HepG2 (cell line): ENCODE measurements at regions not wholly inside any gene's neighbourhood (a gene's known extent, or its start where the extent isn't known, plus 50 kb on each side); places are given as distances from the start of the nearest gene placed in this dataset.

Source experiments
- ARID5B ChIP-seq: IDR thresholded peaks from 2 replicates; pipeline ENCODE4 v1.4.0; 2020; ENCODE audit warnings: mild to moderate bottlenecking, missing genetic modification reagents
- ELF4 ChIP-seq: sonication (generic); formaldehyde crosslinking; IDR thresholded peaks from 2 replicates; pipeline ENCODE4 v1.5.0; 2020; ENCODE audit warnings: missing genetic modification reagents, mild to moderate bottlenecking, moderate library complexity, borderline replicate concordance
- HNRNPH1 ChIP-seq: fragments of 200-400 bp; formaldehyde crosslinking; optimal IDR thresholded peaks from 2 replicates; pipeline ENCODE3; 2017; ENCODE audit warnings: mild to moderate bottlenecking, low read depth, low read length
- HNRNPL ChIP-seq: fragments of 200-400 bp; formaldehyde crosslinking; IDR thresholded peaks from 2 replicates; pipeline ENCODE4 v1.6.1; 2017; ENCODE audit warnings: mild to moderate bottlenecking, low read depth, low read length
- HOXA7 ChIP-seq: sonication (generic); formaldehyde crosslinking; IDR thresholded peaks from 2 replicates; pipeline ENCODE4 v1.8.1; 2022; ENCODE audit warnings: mild to moderate bottlenecking, missing genetic modification reagents, moderate library complexity
- MIXL1 ChIP-seq: IDR thresholded peaks from 2 replicates; pipeline ENCODE4 v1.6.1; 2016
- ZNF333 ChIP-seq: sonication (generic); formaldehyde crosslinking; IDR thresholded peaks from 2 replicates; pipeline ENCODE4 v1.4.0; 2020; ENCODE audit warnings: mild to moderate bottlenecking, missing genetic modification reagents, borderline replicate concordance
- ZNF343 ChIP-seq: sonication (generic); formaldehyde crosslinking; IDR thresholded peaks from 2 replicates; pipeline ENCODE4 v1.4.0; 2020; ENCODE audit warnings: mild to moderate bottlenecking, missing genetic modification reagents
- ZNF451 ChIP-seq: sonication (generic); formaldehyde crosslinking; IDR thresholded peaks from 2 replicates; pipeline ENCODE4 v1.5.0; 2020; ENCODE audit warnings: mild to moderate bottlenecking, missing genetic modification reagents
- ZNF629 ChIP-seq: sonication (generic); formaldehyde crosslinking; conservative IDR thresholded peaks from 2 replicates; pipeline ENCODE4 v1.5.0; 2020; ENCODE audit warnings: missing genetic modification reagents
- ZNF678 ChIP-seq: sonication (generic); formaldehyde crosslinking; IDR thresholded peaks from 2 replicates; pipeline ENCODE4 v1.4.0; 2020; ENCODE audit warnings: mild to moderate bottlenecking, missing genetic modification reagents
- ZNF883 ChIP-seq: sonication (generic); formaldehyde crosslinking; IDR thresholded peaks from 2 replicates; pipeline ENCODE4 v1.5.1; 2020; ENCODE audit warnings: mild to moderate bottlenecking, missing genetic modification reagents; ENCODE audit errors: not compliant biosample characterization
- TF ChIP-seq, protein P1 (sequence below): sonication (generic); formaldehyde crosslinking; IDR thresholded peaks from 2 replicates; pipeline ENCODE4 v1.4.0; 2020; ENCODE audit warnings: missing genetic modification reagents
- TF ChIP-seq, protein P2 (sequence below): IDR thresholded peaks from 2 replicates; pipeline ENCODE4 v1.6.1; 2016; ENCODE audit warnings: missing compliant biosample characterization, missing genetic modification reagents, borderline replicate concordance
- TF ChIP-seq, protein P3 (sequence below): sonication (generic); formaldehyde crosslinking; IDR thresholded peaks from 2 replicates; pipeline ENCODE4 v1.5.0; 2020; ENCODE audit warnings: mild to moderate bottlenecking, missing genetic modification reagents, moderate library complexity

GRCh38 chr3:159787178-159787574 lies 201.5 kb upstream of the IL12A start (continued):
- TF ChIP-seq ELF4 (0 out of 2 replicates have a peak, but pooled peaks have one; percentile 29), ARID5B (CRISPR knock-in tag) (peak; percentile 78), HNRNPL (no peak), MIXL1 (CRISPR knock-in tag) (no peak), ZNF629 (no peak), ZNF343 (no peak), HOXA7 (CRISPR knock-in tag) (no peak), HNRNPH1 (no peak), ZNF678 (no peak), ZNF451 (CRISPR knock-in tag) (no peak), ZNF333 (no peak), ZNF883 (CRISPR knock-in tag) (no peak)
- TF ChIP-seq, protein P1, sequence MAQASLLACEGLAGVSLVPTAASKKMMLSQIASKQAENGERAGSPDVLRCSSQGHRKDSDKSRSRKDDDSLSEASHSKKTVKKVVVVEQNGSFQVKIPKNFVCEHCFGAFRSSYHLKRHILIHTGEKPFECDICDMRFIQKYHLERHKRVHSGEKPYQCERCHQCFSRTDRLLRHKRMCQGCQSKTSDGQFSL (CRISPR knock-in tag) = no peak
- TF ChIP-seq, protein P2, sequence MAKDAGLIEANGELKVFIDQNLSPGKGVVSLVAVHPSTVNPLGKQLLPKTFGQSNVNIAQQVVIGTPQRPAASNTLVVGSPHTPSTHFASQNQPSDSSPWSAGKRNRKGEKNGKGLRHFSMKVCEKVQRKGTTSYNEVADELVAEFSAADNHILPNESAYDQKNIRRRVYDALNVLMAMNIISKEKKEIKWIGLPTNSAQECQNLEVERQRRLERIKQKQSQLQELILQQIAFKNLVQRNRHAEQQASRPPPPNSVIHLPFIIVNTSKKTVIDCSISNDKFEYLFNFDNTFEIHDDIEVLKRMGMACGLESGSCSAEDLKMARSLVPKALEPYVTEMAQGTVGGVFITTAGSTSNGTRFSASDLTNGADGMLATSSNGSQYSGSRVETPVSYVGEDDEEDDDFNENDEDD (CRISPR knock-in tag) = no peak
- TF ChIP-seq, protein P3, sequence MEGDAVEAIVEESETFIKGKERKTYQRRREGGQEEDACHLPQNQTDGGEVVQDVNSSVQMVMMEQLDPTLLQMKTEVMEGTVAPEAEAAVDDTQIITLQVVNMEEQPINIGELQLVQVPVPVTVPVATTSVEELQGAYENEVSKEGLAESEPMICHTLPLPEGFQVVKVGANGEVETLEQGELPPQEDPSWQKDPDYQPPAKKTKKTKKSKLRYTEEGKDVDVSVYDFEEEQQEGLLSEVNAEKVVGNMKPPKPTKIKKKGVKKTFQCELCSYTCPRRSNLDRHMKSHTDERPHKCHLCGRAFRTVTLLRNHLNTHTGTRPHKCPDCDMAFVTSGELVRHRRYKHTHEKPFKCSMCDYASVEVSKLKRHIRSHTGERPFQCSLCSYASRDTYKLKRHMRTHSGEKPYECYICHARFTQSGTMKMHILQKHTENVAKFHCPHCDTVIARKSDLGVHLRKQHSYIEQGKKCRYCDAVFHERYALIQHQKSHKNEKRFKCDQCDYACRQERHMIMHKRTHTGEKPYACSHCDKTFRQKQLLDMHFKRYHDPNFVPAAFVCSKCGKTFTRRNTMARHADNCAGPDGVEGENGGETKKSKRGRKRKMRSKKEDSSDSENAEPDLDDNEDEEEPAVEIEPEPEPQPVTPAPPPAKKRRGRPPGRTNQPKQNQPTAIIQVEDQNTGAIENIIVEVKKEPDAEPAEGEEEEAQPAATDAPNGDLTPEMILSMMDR (CRISPR knock-in tag) = no peak
